BLaER1 (cell line): ENCODE measurements at regions not wholly inside any gene's neighbourhood (a gene's known extent, or its start where the extent isn't known, plus 50 kb on each side); places are given as distances from the start of the nearest gene placed in this dataset.
"Not testable (repeated sequence)": the region's sequence is repeated elsewhere in the genome, so short reads cannot be mapped to it uniquely, and the experiment has no call there.

ENCODE experiments used
- H3K27ac ChIP-seq: shearing (Covaris generic); formaldehyde crosslinking; 2 replicates; pipeline ENCODE4 v1.8.1; 2022
- H3K27me3 ChIP-seq: shearing (Covaris generic); formaldehyde crosslinking; 2 replicates; pipeline ENCODE4 v1.8.1; 2022
- H3K36me3 ChIP-seq: shearing (Covaris generic); formaldehyde crosslinking; 2 replicates; pipeline ENCODE4 v1.8.1; 2022
- H3K4me1 ChIP-seq: shearing (Covaris generic); formaldehyde crosslinking; 2 replicates; pipeline ENCODE4 v1.8.1; 2022
- H3K4me2 ChIP-seq: shearing (Covaris generic); formaldehyde crosslinking; 2 replicates; pipeline ENCODE4 v1.8.1; 2022
- H3K4me3 ChIP-seq: shearing (Covaris generic); formaldehyde crosslinking; 2 replicates; pipeline ENCODE4 v1.8.1; 2022
- H3K9ac ChIP-seq: shearing (Covaris generic); formaldehyde crosslinking; 2 replicates; pipeline ENCODE4 v1.8.1; 2022
- H3K9me3 ChIP-seq: shearing (Covaris generic); formaldehyde crosslinking; 2 replicates; pipeline ENCODE4 v1.8.1; 2022
- H4K20me1 ChIP-seq: shearing (Covaris generic); formaldehyde crosslinking; 2 replicates; pipeline ENCODE4 v1.8.1; 2022
- Cebpa-rat ChIP-seq: shearing (Covaris generic); IDR thresholded peaks from 2 replicates; pipeline ENCODE4 v1.8.1; 2022

GRCh38 chr9:99647604-99648003 lies 174.1 kb upstream of the NR4A3 start:
- TF ChIP-seq Cebpa-rat, result no peak
- Histone ChIP-seq H3K27ac (no peak overlapping the region), H3K36me3 (no peaks in the 10 kb centered on the region), H3K9me3 (no peaks in the 10 kb centered on the region), H3K9ac (no peak overlapping the region), H3K4me2 (no peak overlapping the region), H3K4me1 (no peaks in the 10 kb centered on the region), H3K4me3 (no peak overlapping the region), H4K20me1 (no peaks in the 10 kb centered on the region), H3K27me3 (no peaks in the 10 kb centered on the region)

GRCh38 chr9:99650187-99650874 lies 171.4 kb upstream of the NR4A3 start:
- no peak overlapping the region for H3K4me3 ChIP-seq
- H3K9ac ChIP-seq, result no peak overlapping the region
- TF ChIP-seq Cebpa-rat, result no peak
- no peaks in the 10 kb centered on the region for H3K4me1 ChIP-seq
- no peaks in the 10 kb centered on the region for H4K20me1 ChIP-seq
- no peaks in the 10 kb centered on the region for H3K27me3 ChIP-seq
- no peaks in the 10 kb centered on the region for H3K36me3 ChIP-seq
- H3K27ac ChIP-seq, result no peak overlapping the region
- H3K4me2 ChIP-seq, result no peak overlapping the region
- H3K9me3 ChIP-seq, result no peaks in the 10 kb centered on the region; the same call in 1 of the 2 replicates

GRCh38 chr9:99660191-99660636 lies 161.5 kb upstream of the NR4A3 start:
- no peak overlapping the region for H3K27ac ChIP-seq
- no peaks in the 10 kb centered on the region for H3K27me3 ChIP-seq
- TF ChIP-seq Cebpa-rat, result no peak
- no peak overlapping the region for H3K9ac ChIP-seq
- no peaks in the 10 kb centered on the region for H3K36me3 ChIP-seq
- H4K20me1 ChIP-seq, result no peaks in the 10 kb centered on the region
- H3K4me1 ChIP-seq, result no peaks in the 10 kb centered on the region
- no peaks in the 10 kb centered on the region for H3K9me3 ChIP-seq
- no peak overlapping the region for H3K4me3 ChIP-seq
- H3K4me2 ChIP-seq, result no peak overlapping the region

GRCh38 chr9:99663297-99663696 lies 158.4 kb upstream of the NR4A3 start:
- no peaks in the 10 kb centered on the region for H3K36me3 ChIP-seq
- H4K20me1 ChIP-seq, result no peaks in the 10 kb centered on the region
- H3K9ac ChIP-seq, result no peak overlapping the region
- H3K4me3 ChIP-seq, result no peak overlapping the region
- H3K4me1 ChIP-seq, result peaks cover 3% of the 10 kb centered on the region; the same call in 1 of the 2 replicates
- no peak overlapping the region for H3K4me2 ChIP-seq
- no peak for TF ChIP-seq Cebpa-rat
- H3K9me3 ChIP-seq, result no peaks in the 10 kb centered on the region
- H3K27ac ChIP-seq, result no peak overlapping the region
- no peaks in the 10 kb centered on the region for H3K27me3 ChIP-seq

GRCh38 chr9:99663856-99664255 lies 157.8 kb upstream of the NR4A3 start:
- Histone ChIP-seq H3K36me3 (no peaks in the 10 kb centered on the region), H4K20me1 (no peaks in the 10 kb centered on the region), H3K9me3 (no peaks in the 10 kb centered on the region), H3K9ac (no peak overlapping the region), H3K4me1 (peaks cover 3% of the 10 kb centered on the region; the same call in 1 of the 2 replicates), H3K27me3 (no peaks in the 10 kb centered on the region), H3K4me2 (no peak overlapping the region), H3K4me3 (no peak overlapping the region), H3K27ac (no peak overlapping the region)
- TF ChIP-seq Cebpa-rat, result no peak

- no peaks in the 10 kb centered on the region for H4K20me1 ChIP-seq
- no peak overlapping the region for H3K27ac ChIP-seq
- no peak overlapping the region for H3K9ac ChIP-seq
- no peak for TF ChIP-seq Cebpa-rat
- H3K36me3 ChIP-seq, result no peaks in the 10 kb centered on the region
- no peaks in the 10 kb centered on the region for H3K9me3 ChIP-seq
- H3K27me3 ChIP-seq, result no peaks in the 10 kb centered on the region
- peaks cover 3% of the 10 kb centered on the region; the same call in 1 of the 2 replicates for H3K4me1 ChIP-seq
- no peak overlapping the region for H3K4me3 ChIP-seq
- no peak overlapping the region for H3K4me2 ChIP-seq
These were observed 155.1 kb upstream of the NR4A3 start for GRCh38 chr9:99666571-99666970.

GRCh38 chr9:99670886-99671285 lies 150.8 kb upstream of the NR4A3 start:
- H3K9ac ChIP-seq, H3K4me3 ChIP-seq, H4K20me1 ChIP-seq, H3K4me1 ChIP-seq, H3K9me3 ChIP-seq, H3K4me2 ChIP-seq, H3K27me3 ChIP-seq, H3K27ac ChIP-seq, H3K36me3 ChIP-seq: not testable (repeated sequence)

GRCh38 chr9:99677281-99677680 lies 144.4 kb upstream of the NR4A3 start:
- Histone ChIP-seq H3K4me3 (no peak overlapping the region), H4K20me1 (no peaks in the 10 kb centered on the region), H3K4me2 (no peak overlapping the region), H3K36me3 (no peaks in the 10 kb centered on the region), H3K27me3 (no peaks in the 10 kb centered on the region), H3K9ac (no peak overlapping the region), H3K27ac (no peak overlapping the region), H3K4me1 (no peaks in the 10 kb centered on the region), H3K9me3 (no peaks in the 10 kb centered on the region; the same call in 1 of the 2 replicates)
- no peak for TF ChIP-seq Cebpa-rat

GRCh38 chr9:99678566-99678965 lies 143.1 kb upstream of the NR4A3 start:
- Histone ChIP-seq H3K27me3 (no peaks in the 10 kb centered on the region), H3K9ac (no peak overlapping the region), H3K4me1 (no peaks in the 10 kb centered on the region), H3K9me3 (no peaks in the 10 kb centered on the region; the same call in 1 of the 2 replicates), H3K4me3 (no peak overlapping the region), H3K27ac (no peak overlapping the region), H3K36me3 (no peaks in the 10 kb centered on the region), H3K4me2 (no peak overlapping the region), H4K20me1 (no peaks in the 10 kb centered on the region)
- TF ChIP-seq Cebpa-rat, result no peak

- H3K36me3 ChIP-seq, result no peaks in the 10 kb centered on the region
- H3K9me3 ChIP-seq, result no peaks in the 10 kb centered on the region; the same call in 1 of the 2 replicates
- H3K4me1 ChIP-seq, result no peaks in the 10 kb centered on the region
- no peak for TF ChIP-seq Cebpa-rat
- H3K9ac ChIP-seq, result no peak overlapping the region
- H3K27me3 ChIP-seq, result no peaks in the 10 kb centered on the region
- H3K27ac ChIP-seq, result no peak overlapping the region
- H4K20me1 ChIP-seq, result no peaks in the 10 kb centered on the region
- no peak overlapping the region for H3K4me2 ChIP-seq
- no peak overlapping the region for H3K4me3 ChIP-seq
These were observed 141.5 kb upstream of the NR4A3 start for GRCh38 chr9:99680191-99680590.

GRCh38 chr9:99681113-99681512 lies 140.6 kb upstream of the NR4A3 start:
- TF ChIP-seq Cebpa-rat, result no peak
- Histone ChIP-seq H3K4me3 (no peak overlapping the region), H3K27ac (no peak overlapping the region), H3K36me3 (no peaks in the 10 kb centered on the region), H3K27me3 (no peaks in the 10 kb centered on the region), H3K9me3 (no peaks in the 10 kb centered on the region), H3K4me2 (no peak overlapping the region), H3K4me1 (no peaks in the 10 kb centered on the region), H3K9ac (no peak overlapping the region), H4K20me1 (no peaks in the 10 kb centered on the region)
